Panc1 (cell line): ENCODE measurements at regions not wholly inside any gene's neighbourhood (a gene's known extent, or its start where the extent isn't known, plus 50 kb on each side); places are given as distances from the start of the nearest gene placed in this dataset.

Experiments used
- CTCF ChIP-seq: fragments of 450-650 bp; IDR thresholded peaks from 2 replicates; pipeline ENCODE4 v1.5.1; 2017; ENCODE audit warnings: mild to moderate bottlenecking
- POLR2AphosphoS5 ChIP-seq: IDR thresholded peaks from 2 replicates; pipeline ENCODE4 v1.6.1; 2012; ENCODE audit warnings: mild to moderate bottlenecking, low read depth, low read length, moderate library complexity
- REST ChIP-seq, 2 experiments: IDR thresholded peaks; 2 replicates each; pipeline ENCODE4 v1.6.1; 2011 to 2012; ENCODE audit warnings: low read depth in 2 of 2, control low read depth in 1 of 2, low read length in 1 of 2, mild to moderate bottlenecking in 1 of 2, moderate library complexity in 1 of 2; ENCODE audit not compliant: insufficient read depth in 1 of 2

- TF ChIP-seq CTCF (no peak), POLR2AphosphoS5 (no peak), REST (IDR thresholded peaks at IDR 0.05; ENCODE audit: insufficient read depth in 1 of 2, low read depth in 2 of 2, low read length in 1 of 2) (no peak)
These were observed 74.6 kb downstream of the TENT5C start for GRCh38 chr1:117680316-117681002.
